HFF-Myc (cell line): ENCODE measurements at regions not wholly inside any gene's neighbourhood (a gene's known extent, or its start where the extent isn't known, plus 50 kb on each side); places are given as distances from the start of the nearest gene placed in this dataset.

Source experiments
- DNase-seq: peaks from one replicate; pipeline ENCODE4 v3.0.0-alpha.2; 2011; ENCODE audit warnings: low read depth; ENCODE audit errors: extremely low read depth
- H3K4me3 ChIP-seq: replicated peaks from 2 replicates; pipeline ENCODE4 v1.5.1; 2011; ENCODE audit warnings: low read depth, mild to moderate bottlenecking, control low read depth, low read length
- CTCF ChIP-seq: IDR thresholded peaks from 2 replicates; pipeline ENCODE4 v1.5.1; 2012; ENCODE audit warnings: mild to moderate bottlenecking, low read depth, low read length, control low read depth; ENCODE audit errors: missing control alignments

- no peak for DNase-seq
- H3K4me3 ChIP-seq = no peak overlapping the region
- peak; percentile 23 for TF ChIP-seq CTCF
These were observed 129.7 kb downstream of the FAXC start for GRCh38 chr6:99219788-99220187.

GRCh38 chr6:99216959-99217358, 132.5 kb downstream of the FAXC start:
- no peak for TF ChIP-seq CTCF
- H3K4me3 ChIP-seq = no peak overlapping the region
- DNase-seq = no peak

- TF ChIP-seq CTCF = no peak
- no peak for DNase-seq
- H3K4me3 ChIP-seq = no peak overlapping the region
These were observed 153.4 kb downstream of the FAXC start for GRCh38 chr6:99195986-99196655.

GRCh38 chr6:99192561-99192960, 156.9 kb downstream of the FAXC start:
- no peak for TF ChIP-seq CTCF
- DNase-seq = no peak
- H3K4me3 ChIP-seq = no peak overlapping the region

- TF ChIP-seq CTCF = no peak
- no peak overlapping the region for H3K4me3 ChIP-seq
- DNase-seq = no peak
These were observed 159.4 kb downstream of the FAXC start for GRCh38 chr6:99189823-99190721.

GRCh38 chr6:99187429-99187828, 162.0 kb downstream of the FAXC start:
- no peak for TF ChIP-seq CTCF
- no peak for DNase-seq
- no peak overlapping the region for H3K4me3 ChIP-seq

GRCh38 chr6:99186417-99186816, 163.1 kb downstream of the FAXC start:
- no peak for TF ChIP-seq CTCF

More at GRCh38 chr6:99186417-99186816, 163.1 kb downstream of the FAXC start:
- no peak for DNase-seq
- no peak overlapping the region for H3K4me3 ChIP-seq
